ENCODE measurements at regions not wholly inside any gene's neighbourhood (a gene's known extent, or its start where the extent isn't known, plus 50 kb on each side); places are given as distances from the start of the nearest gene placed in this dataset.

GRCh38 chr2:207372483-207372882 is 157.3 kb upstream of the CREB1 start:
- no peak overlapping the region for H3K4me2 ChIP-seq (ENCODE audit: insufficient read depth, low read length)
- WGBS (ENCODE audit: insufficient coverage, low coverage, missing lambda C conversion rate), result 46% methylated on average over 1 of the region's 1 CpG
- H3K27ac ChIP-seq (ENCODE audit: extremely low read depth, low read depth, low read length), result no peak overlapping the region
- ATAC-seq, result no peak
- no peaks in the 10 kb centered on the region for H3K27me3 ChIP-seq (ENCODE audit: control insufficient read depth in 2 of 2, insufficient read depth in 2 of 2, low read length in 2 of 2)
- BruUV-seq (replicated peaks), result no TSS peak
- H3K4me1 ChIP-seq (replicated peaks in 1 of 2; ENCODE audit: control insufficient read depth in 2 of 2, insufficient read depth in 2 of 2, low read length in 2 of 2), result no peaks in the 10 kb centered on the region
- H3K9ac ChIP-seq (ENCODE audit: insufficient read depth in 1 of 2, low read depth in 2 of 2, low read length in 2 of 2), result no peak overlapping the region
- no peak for DNase-seq (ENCODE audit: extremely low read depth in 1 of 4, low spot score in 3 of 4)
- FAIRE-seq, result no peak
- no peaks in the 10 kb centered on the region for H4K20me1 ChIP-seq (replicated peaks; ENCODE audit: control insufficient read depth, insufficient read depth, low read length)
- no peak overlapping the region for H3K4me3 ChIP-seq
- no peaks in the 10 kb centered on the region for H3K36me3 ChIP-seq (ENCODE audit: control insufficient read depth, insufficient read depth, low read length)
- H3K9me3 ChIP-seq (replicated peaks; ENCODE audit: control insufficient read depth, insufficient read depth, low read depth, low read length), result no peaks in the 10 kb centered on the region
- ChIA-PET CTCF (ENCODE audit: low intra/inter-chr PET ratio) (no interaction called here), POLR2A (no interaction called here)
- H3K9me1 ChIP-seq (ENCODE audit: control insufficient read depth, insufficient read depth, low read length), result no peaks in the 10 kb centered on the region
- no peak overlapping the region for H2AFZ ChIP-seq (ENCODE audit: low read depth, low read length)
- in situ Hi-C loops (cut with MboI), result no loop called here
- H3K79me2 ChIP-seq (ENCODE audit: control insufficient read depth, insufficient read depth, low read length), result no peaks in the 10 kb centered on the region
- intact Hi-C loops (cut with micrococcal nuclease), result no loop called here
- TF ChIP-seq USF1 (CRISPR knock-in tag; IDR thresholded peaks at IDR 0.05) (no peak), REST (IDR thresholded peaks at IDR 0.05; ENCODE audit: borderline replicate concordance) (no peak), REST (CRISPR knock-in tag; IDR thresholded peaks at IDR 0.05; ENCODE audit: low read depth) (no peak), YBX1 (IDR thresholded peaks at IDR 0.05) (no peak), ZNF311 (CRISPR knock-in tag; IDR thresholded peaks at IDR 0.05) (no peak), HNRNPK (IDR thresholded peaks at IDR 0.05; ENCODE audit: low read depth, low read length, poor library complexity, severe bottlenecking) (no peak), PHTF2 (CRISPR knock-in tag; IDR thresholded peaks at IDR 0.05) (no peak), FOXK2 (conservative IDR thresholded peaks at IDR 0.05 in 1 of 2, IDR thresholded peaks at IDR 0.05 in 1 of 2; ENCODE audit: low read depth in 2 of 2) (no peak), E2F6 (IDR thresholded peaks at IDR 0.05; ENCODE audit: borderline replicate concordance in 1 of 2, extremely low read depth in 1 of 2, insufficient read depth in 1 of 2, insufficient read length in 1 of 2, low read depth in 1 of 2, low read length in 1 of 2, poor library complexity in 1 of 2, severe bottlenecking in 1 of 2) (no peak), IFI16 (CRISPR knock-in tag; IDR thresholded peaks at IDR 0.05) (no peak)
- TF ChIP-seq, protein P1, sequence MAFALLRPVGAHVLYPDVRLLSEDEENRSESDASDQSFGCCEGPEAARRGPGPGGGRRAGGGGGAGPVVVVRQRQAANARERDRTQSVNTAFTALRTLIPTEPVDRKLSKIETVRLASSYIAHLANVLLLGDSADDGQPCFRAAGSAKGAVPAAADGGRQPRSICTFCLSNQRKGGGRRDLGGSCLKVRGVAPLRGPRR (CRISPR knock-in tag; IDR thresholded peaks at IDR 0.05), result no peak
- TF ChIP-seq, protein P2, sequence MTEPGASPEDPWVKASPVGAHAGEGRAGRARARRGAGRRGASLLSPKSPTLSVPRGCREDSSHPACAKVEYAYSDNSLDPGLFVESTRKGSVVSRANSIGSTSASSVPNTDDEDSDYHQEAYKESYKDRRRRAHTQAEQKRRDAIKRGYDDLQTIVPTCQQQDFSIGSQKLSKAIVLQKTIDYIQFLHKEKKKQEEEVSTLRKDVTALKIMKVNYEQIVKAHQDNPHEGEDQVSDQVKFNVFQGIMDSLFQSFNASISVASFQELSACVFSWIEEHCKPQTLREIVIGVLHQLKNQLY (CRISPR knock-in tag; conservative IDR thresholded peaks at IDR 0.05), result no peak

Measured in K562 (cell line).